HG03342 (cell line): ENCODE measurements at regions not wholly inside any gene's neighbourhood (a gene's known extent, or its start where the extent isn't known, plus 50 kb on each side); places are given as distances from the start of the nearest gene placed in this dataset.

Source experiments
- ATAC-seq: cut with Tn5 transposase; IDR thresholded peaks from one replicate; pipeline ENCODE4 v1.9.1; 2021; ENCODE audit warnings: mild to moderate bottlenecking, moderate library complexity; ENCODE audit not compliant: unreplicated experiment

DNA sequence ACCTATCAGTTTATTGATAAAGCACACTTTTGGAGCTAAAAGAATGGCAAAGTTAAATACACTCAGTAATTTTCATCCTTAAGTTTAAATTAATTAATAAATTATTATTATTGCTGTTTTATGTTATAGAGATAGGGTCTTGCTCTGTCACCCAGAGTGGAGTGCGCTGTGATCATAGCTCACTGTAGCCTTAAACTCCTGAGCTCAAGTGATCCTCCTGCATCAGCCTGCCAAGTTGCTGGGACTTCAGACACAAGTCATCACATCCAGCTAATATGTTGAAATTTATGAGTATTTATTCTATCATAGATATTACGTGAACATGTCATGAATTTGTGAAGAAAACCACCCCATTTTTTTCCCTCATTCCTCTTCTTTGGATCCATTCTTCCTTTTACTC is 64.2 kb downstream of the GJA1 start:
- no peak for ATAC-seq

DNA sequence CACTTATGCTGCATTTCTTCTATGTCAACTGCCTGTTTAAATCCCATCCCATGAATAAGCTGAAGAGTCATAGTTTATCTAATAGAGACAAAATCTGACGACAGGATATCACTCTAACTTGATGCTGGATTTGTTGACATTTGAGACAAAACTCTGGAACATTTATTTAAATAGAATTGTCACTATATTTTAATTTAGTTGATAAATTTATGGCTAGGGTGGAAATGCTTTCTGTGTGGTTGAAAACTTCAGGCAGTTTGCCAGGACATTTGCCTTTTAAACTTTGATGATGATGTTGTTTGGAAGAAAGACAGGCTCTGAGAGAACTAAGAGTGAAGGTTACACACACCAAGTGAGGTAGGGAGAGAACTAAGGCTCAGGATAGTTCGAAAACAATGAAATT is 68.1 kb downstream of the GJA1 start:
- ATAC-seq = no peak

DNA sequence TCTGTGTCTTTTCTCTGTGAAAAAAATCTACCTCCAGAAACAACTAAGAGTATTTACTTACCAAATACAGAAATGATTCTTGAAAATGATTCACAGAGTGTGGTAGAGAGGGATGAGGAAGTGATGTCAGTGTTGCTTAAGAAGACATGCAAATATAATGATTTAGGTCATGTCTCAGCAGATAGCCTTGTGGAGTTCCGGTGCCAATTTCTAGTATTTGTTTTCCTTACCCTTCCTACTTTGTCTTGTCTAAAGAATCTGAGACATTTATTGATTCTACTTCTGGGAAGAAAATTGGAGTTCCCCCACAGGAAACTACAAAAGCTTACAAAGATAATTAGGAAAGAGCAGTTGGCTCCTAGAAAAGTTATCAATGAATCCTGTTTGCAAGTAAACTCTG is 68.8 kb downstream of the GJA1 start:
- ATAC-seq = peak; percentile 75

- no peak for ATAC-seq
These were observed 69.8 kb downstream of the GJA1 start for GRCh38 chr6:121505284-121505683.

- no peak for ATAC-seq
These were observed 71.6 kb downstream of the GJA1 start for GRCh38 chr6:121506761-121507754.

GRCh38 chr6:121510568-121511177 is 75.2 kb downstream of the GJA1 start:
- no peak for ATAC-seq

GRCh38 chr6:121515630-121516265 is 80.3 kb downstream of the GJA1 start:
- ATAC-seq = no peak

- no peak for ATAC-seq
These were observed 80.9 kb downstream of the GJA1 start for GRCh38 chr6:121516331-121516730.

- ATAC-seq = no peak
These were observed 85.1 kb downstream of the GJA1 start for GRCh38 chr6:121520337-121521163.

- no peak for ATAC-seq
These were observed 85.7 kb downstream of the GJA1 start for GRCh38 chr6:121521164-121521555.

DNA sequence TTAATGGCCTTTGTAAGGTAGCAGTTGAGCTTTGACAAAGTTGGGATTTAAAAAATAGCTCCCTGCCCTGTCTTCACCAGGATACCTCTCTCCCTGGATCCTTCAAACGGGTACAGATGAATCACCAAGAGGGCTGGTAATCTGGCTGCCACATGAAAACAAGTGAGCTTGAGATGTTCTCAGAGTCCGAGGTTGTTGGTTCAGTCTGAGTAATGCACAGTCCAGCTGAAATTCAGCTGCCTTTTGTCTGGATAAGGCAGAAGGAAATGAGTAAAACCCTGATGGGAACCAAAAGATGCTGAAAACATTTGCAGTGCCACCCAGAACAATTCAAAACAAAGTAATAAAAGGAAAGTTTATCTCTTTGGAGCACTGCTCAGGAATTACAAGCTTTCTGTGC is 86.8 kb downstream of the GJA1 start:
- no peak for ATAC-seq

DNA sequence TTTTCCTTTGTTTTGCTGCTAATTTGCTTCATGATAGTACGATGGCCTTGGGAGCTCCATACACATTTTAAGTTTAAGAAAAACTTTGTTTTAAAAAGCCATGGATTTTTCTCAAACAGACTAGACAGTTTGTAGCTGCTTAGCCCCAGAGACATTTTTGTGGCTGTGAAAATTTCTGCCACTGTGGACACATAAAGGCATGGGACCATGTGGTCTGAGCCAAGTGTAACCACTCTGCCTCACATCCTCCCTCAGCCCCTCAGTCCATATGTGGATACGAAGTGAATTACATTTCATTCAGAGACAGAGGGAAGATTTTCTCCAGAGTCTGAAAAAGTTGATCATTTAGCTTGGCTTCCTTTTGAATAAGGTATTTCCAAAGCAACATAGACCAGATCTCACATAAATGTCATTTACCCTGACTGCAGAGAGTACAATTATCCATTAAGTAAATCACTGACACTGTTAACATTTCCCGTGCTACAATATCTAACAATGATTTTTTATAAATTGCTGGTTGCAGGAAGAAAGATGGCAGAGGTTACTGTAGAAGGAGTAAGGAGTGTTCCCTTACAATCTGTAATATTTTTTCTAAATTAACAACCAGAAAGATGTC is 87.4 kb downstream of the GJA1 start:
- ATAC-seq = no peak

- ATAC-seq = no peak
These were observed 88.2 kb downstream of the GJA1 start for GRCh38 chr6:121523628-121524027.

DNA sequence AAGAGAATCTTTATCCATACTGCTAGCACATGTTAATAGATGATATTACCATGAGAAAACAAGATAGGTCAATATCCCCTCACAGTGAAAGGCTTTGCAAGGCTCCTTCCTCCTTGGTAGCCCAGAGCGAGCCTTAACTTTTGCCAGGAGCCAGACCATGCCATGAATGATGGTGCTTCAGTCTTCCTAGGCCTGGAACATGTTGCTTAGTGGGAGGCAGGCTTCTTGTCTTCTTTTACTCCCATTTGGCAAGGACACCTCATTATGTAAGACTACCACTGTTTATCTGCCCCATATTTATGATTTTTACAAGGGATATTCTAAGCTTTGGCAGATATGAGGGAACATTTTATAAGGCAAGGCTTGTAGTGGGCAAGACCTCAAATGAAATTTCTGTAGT is 90.8 kb downstream of the GJA1 start:
- no peak for ATAC-seq

- no peak for ATAC-seq
These were observed 96.3 kb downstream of the GJA1 start for GRCh38 chr6:121531658-121532169.

- ATAC-seq = no peak
These were observed 97.9 kb downstream of the GJA1 start for GRCh38 chr6:121533321-121533841.

- ATAC-seq = no peak
These were observed 100.3 kb downstream of the GJA1 start for GRCh38 chr6:121535777-121536176.

- no peak for ATAC-seq
These were observed 100.9 kb downstream of the GJA1 start for GRCh38 chr6:121536345-121536744.

DNA sequence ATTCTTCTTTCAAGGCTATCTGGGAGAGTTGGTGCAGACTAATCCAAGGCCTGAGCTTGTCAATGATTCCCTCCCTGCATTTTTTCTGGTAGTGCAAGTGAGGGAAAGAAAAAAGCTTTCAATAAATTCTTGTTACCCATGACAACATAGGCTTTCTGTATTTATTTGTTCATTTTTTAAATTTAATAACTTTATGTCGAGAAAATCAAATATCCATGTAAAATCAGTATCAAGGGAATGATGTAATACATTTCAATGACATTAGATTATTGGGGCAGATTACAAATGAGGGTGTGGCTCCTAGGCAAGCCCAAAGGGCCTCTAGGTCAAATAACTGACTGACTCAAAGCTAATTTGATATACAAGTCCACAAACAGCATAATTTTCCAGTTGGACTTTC is 104.0 kb downstream of the GJA1 start:
- ATAC-seq = no peak

DNA sequence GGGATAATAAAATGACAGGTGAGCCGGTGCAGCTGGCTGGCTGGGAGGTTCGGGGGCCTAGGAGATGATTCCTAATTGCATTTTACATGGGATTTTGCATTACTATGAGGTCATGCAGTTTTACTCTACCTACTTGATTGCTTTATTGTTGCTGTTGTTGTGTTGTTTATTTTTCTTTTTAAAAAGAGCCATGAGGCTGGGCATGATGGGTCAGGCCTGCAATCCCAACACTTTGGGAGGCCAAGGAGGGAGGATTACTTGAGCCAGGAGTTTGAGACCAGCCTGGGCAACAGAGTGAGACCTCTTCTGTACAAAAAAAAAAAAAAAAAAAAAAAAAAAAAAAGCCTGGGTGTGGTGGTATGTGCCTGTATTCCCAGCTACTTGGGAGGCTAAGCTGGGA is 104.8 kb downstream of the GJA1 start:
- no peak for ATAC-seq
